ENCODE measurements at regions not wholly inside any gene's neighbourhood (a gene's known extent, or its start where the extent isn't known, plus 50 kb on each side); places are given as distances from the start of the nearest gene placed in this dataset.

DNA sequence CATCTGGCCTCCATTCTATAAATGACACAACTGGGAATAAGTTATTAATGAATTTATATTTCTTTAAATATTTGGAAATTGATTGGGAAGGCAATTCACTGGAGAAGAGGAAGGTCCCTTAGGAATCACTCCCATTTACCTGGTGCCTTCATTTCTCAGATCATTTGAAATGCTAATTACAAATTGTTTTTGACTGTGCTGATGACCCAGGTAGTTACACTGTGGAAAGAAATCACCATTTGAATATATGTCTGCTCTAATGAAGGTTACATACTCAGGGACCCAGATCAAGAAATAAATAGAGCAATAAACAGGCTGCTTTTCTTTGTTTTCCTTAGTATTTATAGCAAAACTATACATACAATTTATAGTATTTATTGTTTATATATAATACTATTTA lies 1759.1 kb downstream of the ARAP2 start:
- no peak overlapping the region for H3K56ac ChIP-seq (replicated peaks; ENCODE audit: insufficient read length, low read depth, low read length)
- POLR2A ChIA-PET (ENCODE audit: partially characterized antibody): no interaction called here
- H3K4me1 ChIP-seq (replicated peaks in 1 of 4; ENCODE audit: control insufficient read depth in 3 of 4, insufficient read depth in 4 of 4, low read length in 3 of 4): no peaks in the 10 kb centered on the region
- H3K4me3 ChIP-seq (ENCODE audit: extremely low read depth in 1 of 4, insufficient read depth in 2 of 4, low read depth in 3 of 4, low read length in 4 of 4): no peak overlapping the region
- H3K27me3 ChIP-seq (replicated peaks in 1 of 4; ENCODE audit: control insufficient read depth in 3 of 4, extremely low read depth in 1 of 4, insufficient read depth in 3 of 4, low read length in 3 of 4): peaks cover 0 to 1% (median 0%) of the 10 kb centered on the region in 4 experiments; a peak in 1 of 7 replicates
- no peak overlapping the region for H4K91ac ChIP-seq (replicated peaks; ENCODE audit: insufficient read length, low read length)
- H3K23me2 ChIP-seq (ENCODE audit: low read depth, low read length): no peaks in the 10 kb centered on the region; the same call in 1 of the 2 replicates
- H2AFZ ChIP-seq (ENCODE audit: low read length): no peak overlapping the region
- H2BK20ac ChIP-seq (ENCODE audit: low read length): no peak overlapping the region
- no peaks in the 10 kb centered on the region for H3K36me3 ChIP-seq (ENCODE audit: control insufficient read depth in 2 of 4, insufficient read depth in 4 of 4, low read length in 3 of 4)
- H4K8ac ChIP-seq (ENCODE audit: extremely low read depth, insufficient read depth, low read length): no peak overlapping the region; the same call in 1 of the 2 replicates
- no peak overlapping the region for H3K4ac ChIP-seq (replicated peaks; ENCODE audit: insufficient read length, low read depth, low read length)
- H4K20me1 ChIP-seq (replicated peaks in 1 of 2; ENCODE audit: control insufficient read depth in 1 of 2, insufficient read depth in 2 of 2, low read length in 2 of 2): no peaks in the 10 kb centered on the region
- no peak overlapping the region for H2AK5ac ChIP-seq (ENCODE audit: low read depth, low read length)
- H2BK5ac ChIP-seq (ENCODE audit: low read depth, low read length): no peak overlapping the region
- no peak overlapping the region for H2BK12ac ChIP-seq (ENCODE audit: low read depth, low read length)
- H4K5ac ChIP-seq (ENCODE audit: insufficient read length, low read depth, low read length): no peak overlapping the region
- H3K23ac ChIP-seq (ENCODE audit: insufficient read length): no peak overlapping the region
- H3K4me2 ChIP-seq (ENCODE audit: insufficient read depth in 1 of 2, low read depth in 2 of 2, low read length in 2 of 2): no peak overlapping the region; a peak in 1 of 4 replicates
- H3K79me2 ChIP-seq (ENCODE audit: control insufficient read depth in 1 of 2, insufficient read depth in 2 of 2, low read length in 2 of 2): no peaks in the 10 kb centered on the region
- H3K9me3 ChIP-seq (ENCODE audit: insufficient read depth in 2 of 2, low read depth in 1 of 2, low read length in 1 of 2): no peaks in the 10 kb centered on the region
- no peaks in the 10 kb centered on the region for H3K79me1 ChIP-seq (ENCODE audit: low read depth, low read length)
- H2BK15ac ChIP-seq (ENCODE audit: low read length): no peak overlapping the region
- no peak overlapping the region for H2BK120ac ChIP-seq (replicated peaks; ENCODE audit: low read depth, low read length)
- H3K18ac ChIP-seq (ENCODE audit: extremely low read depth, low read length): no peak overlapping the region
- FAIRE-seq (no peak), DNase-seq (ENCODE audit: low read depth in 1 of 2, low spot score in 2 of 2) (no peak)
- no peak overlapping the region for H3K14ac ChIP-seq (ENCODE audit: insufficient read length)
- no peak overlapping the region for H3K27ac ChIP-seq (ENCODE audit: low read depth, low read length)
- CTCF ChIA-PET (ENCODE audit: partially characterized antibody): no interaction called here
- H3K9ac ChIP-seq (replicated peaks in 1 of 4; ENCODE audit: extremely low read depth in 1 of 4, low read depth in 3 of 4, low read length in 3 of 4): no peak overlapping the region
- TF ChIP-seq ZNF274 (IDR thresholded peaks at IDR 0.05; ENCODE audit: borderline replicate concordance, extremely low read depth, low read length) (no peak), SIN3A (conservative IDR thresholded peaks at IDR 0.05 in 1 of 2, IDR thresholded peaks at IDR 0.05 in 1 of 2; ENCODE audit: low read depth in 1 of 2, low read length in 2 of 2) (no peak), HDAC2 (IDR thresholded peaks at IDR 0.05; ENCODE audit: borderline replicate concordance in 1 of 2, low read depth in 2 of 2, low read length in 2 of 2) (no peak), SIX5 (IDR thresholded peaks at IDR 0.05; ENCODE audit: low read depth, low read length) (no peak), EP300 (IDR thresholded peaks at IDR 0.05; ENCODE audit: borderline replicate concordance in 1 of 2, low read depth in 2 of 2, low read length in 2 of 2) (no peak), NRF1 (IDR thresholded peaks at IDR 0.05; ENCODE audit: low read depth, low read length) (no peak), PHF8 (conservative IDR thresholded peaks at IDR 0.05; ENCODE audit: low read depth, low read length) (no peak), POLR2AphosphoS5 (IDR thresholded peaks at IDR 0.05; ENCODE audit: low read depth, low read length) (no peak), BACH1 (IDR thresholded peaks at IDR 0.05; ENCODE audit: low read length) (no peak), FOSL1 (IDR thresholded peaks at IDR 0.05; ENCODE audit: insufficient read depth, low read depth, low read length) (no peak), BCL11A (IDR thresholded peaks at IDR 0.05; ENCODE audit: low read depth in 2 of 2, low read length in 2 of 2) (no peak), EZH2 (IDR thresholded peaks at IDR 0.05; ENCODE audit: low read depth, low read length, severe bottlenecking) (no peak)
- TF ChIP-seq, protein P1, sequence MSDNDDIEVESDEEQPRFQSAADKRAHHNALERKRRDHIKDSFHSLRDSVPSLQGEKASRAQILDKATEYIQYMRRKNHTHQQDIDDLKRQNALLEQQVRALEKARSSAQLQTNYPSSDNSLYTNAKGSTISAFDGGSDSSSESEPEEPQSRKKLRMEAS (IDR thresholded peaks at IDR 0.05): no peak
- TF ChIP-seq, protein P2, sequence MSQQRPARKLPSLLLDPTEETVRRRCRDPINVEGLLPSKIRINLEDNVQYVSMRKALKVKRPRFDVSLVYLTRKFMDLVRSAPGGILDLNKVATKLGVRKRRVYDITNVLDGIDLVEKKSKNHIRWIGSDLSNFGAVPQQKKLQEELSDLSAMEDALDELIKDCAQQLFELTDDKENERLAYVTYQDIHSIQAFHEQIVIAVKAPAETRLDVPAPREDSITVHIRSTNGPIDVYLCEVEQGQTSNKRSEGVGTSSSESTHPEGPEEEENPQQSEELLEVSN (IDR thresholded peaks at IDR 0.05): no peak
